HG03565 (cell line): ENCODE measurements at regions not wholly inside any gene's neighbourhood (a gene's known extent, or its start where the extent isn't known, plus 50 kb on each side); places are given as distances from the start of the nearest gene placed in this dataset.

Source experiments
- ATAC-seq: cut with Tn5 transposase; IDR thresholded peaks from one replicate; pipeline ENCODE4 v1.9.1; 2021; ENCODE audit warnings: mild to moderate bottlenecking, moderate library complexity; ENCODE audit not compliant: unreplicated experiment

DNA sequence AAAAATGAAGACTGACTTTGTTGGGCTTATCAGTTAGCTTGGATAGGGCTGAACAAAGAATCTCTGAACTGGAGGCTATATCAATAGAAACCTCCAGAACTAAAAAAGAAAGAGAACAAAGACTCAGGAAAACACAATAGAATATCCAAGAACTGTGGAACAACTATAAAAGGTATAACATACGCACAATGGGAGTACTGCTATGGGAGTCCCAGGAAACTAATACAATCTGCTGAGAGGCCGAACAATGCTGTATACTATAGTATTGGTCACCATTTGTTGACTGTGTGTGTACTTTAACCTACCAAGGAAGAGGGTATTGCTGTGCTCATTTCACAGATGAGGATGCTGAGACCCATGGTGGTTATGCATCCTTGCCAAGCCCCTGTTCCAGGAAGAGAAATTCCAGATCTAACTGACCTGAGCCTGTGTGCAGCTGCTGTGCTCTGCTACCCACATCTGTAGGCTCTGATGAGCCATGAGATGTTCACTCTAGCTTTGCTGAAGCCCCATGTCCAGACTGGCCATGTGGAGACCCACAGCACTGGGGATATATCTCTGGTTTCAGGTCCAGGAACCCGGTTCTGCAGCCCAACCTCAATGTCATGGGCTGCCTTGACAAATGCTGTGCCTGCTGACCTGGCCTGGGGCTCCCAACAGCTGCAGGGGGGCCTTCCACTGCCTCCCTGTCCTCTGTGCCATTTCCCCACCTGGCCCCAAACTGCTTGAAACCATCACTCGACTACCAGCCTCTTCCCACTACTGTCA, 254.3 kb upstream of the TNRC6C start:
- ATAC-seq = no peak

- ATAC-seq = no peak
Observed at GRCh38 chr17:77706938-77707337, 251.6 kb upstream of the TNRC6C start.

DNA sequence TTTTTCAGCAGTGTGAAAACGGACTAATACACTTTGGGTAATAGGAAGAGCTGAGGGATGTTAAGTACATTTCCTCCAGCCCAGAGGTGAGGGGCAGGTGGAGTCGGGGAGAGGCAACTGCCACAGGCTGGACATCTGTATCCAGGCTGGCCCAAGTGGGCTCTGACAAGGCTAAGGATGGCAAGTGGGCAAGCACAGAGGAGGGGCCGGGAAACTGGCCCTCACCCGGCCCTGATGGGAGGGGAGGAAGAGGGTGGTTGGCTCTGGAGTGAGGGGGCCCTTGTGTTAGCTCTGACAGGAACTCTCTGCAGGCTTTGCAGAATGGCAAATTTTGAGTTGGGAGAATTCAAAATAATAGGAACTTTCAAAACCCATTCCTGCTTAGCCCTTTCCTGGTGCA, 251.0 kb upstream of the TNRC6C start:
- no peak for ATAC-seq

- ATAC-seq = no peak
Observed at GRCh38 chr17:77708049-77708448, 250.5 kb upstream of the TNRC6C start.

DNA sequence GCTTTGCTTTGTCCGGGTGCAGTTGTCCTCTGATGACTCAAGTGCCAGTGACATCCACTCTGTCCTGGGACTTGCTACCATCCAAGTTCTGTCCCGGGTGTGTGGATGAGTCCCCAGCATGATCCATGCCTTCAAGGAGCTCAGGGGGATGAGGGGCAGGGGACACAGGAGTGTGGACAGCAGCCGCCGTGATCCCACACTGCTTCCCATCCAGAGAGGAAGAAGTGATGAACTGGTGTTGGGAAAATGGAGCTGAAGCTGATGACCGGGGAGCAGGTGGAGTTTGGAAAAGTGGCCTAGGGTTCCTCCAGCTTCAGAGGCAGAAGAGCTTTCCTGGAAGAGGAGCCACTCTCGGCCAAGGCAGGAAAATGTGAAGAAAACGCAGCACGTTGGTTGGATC, 249.6 kb upstream of the TNRC6C start:
- ATAC-seq = no peak

GRCh38 chr17:77709594-77709993, 248.9 kb upstream of the TNRC6C start:
- ATAC-seq = no peak

DNA sequence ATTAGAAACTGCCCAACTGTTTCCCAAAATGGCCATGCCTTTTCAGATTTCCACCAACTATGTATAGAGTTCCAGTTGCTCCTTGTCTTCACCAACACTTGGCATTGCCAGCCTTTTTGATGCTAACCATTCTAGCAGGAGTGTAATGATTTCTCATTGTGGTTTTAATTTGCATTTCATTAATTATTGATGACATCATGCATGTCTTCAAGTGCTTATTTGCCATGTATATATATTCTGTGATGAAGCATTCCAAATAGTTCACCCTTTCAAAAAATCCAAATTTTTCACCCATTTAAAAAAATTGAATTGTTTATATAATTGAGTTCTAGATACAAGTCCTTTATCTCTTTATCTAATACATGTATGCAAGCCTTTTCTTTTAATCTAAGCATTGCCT, 245.9 kb upstream of the TNRC6C start:
- no peak for ATAC-seq

GRCh38 chr17:77716289-77716926, 242.1 kb upstream of the TNRC6C start:
- no peak for ATAC-seq

DNA sequence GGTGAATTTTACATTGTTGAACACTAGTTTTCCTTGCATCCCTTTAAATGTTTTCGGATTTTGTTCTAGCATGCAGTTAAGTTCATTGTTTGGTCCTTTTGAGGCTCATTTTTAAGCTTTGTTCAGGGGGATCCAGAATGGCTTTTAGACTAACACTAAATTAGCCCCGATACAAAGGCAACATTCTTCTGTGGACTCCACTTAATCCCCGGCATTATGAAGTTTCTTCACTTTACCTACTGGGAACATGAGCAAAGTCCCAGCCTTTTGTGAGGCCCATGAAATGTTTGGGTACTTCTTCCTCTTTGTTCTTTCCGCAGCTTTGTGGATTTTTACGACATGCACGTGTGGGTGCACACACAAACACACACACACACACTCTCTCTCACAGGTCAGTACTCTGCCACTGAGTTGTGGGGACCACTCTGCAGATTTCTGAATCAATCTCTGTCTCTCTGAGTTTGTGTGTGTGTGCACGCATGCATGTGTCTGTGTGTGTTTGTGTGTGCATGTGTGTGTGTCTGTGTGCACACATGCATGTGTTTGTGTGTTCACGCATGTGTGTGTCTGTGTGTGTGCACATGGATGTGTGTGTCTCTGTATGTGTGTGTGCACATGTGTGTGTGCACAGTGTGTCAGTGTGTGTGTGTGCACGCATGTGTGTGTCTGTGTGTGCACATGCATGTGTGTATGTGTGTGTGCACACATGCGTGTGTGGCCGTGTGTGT, 240.4 kb upstream of the TNRC6C start:
- ATAC-seq = no peak

- no peak for ATAC-seq
Observed at GRCh38 chr17:77718669-77718961, 239.9 kb upstream of the TNRC6C start.

GRCh38 chr17:77719806-77720205, 238.7 kb upstream of the TNRC6C start:
- ATAC-seq = no peak

DNA sequence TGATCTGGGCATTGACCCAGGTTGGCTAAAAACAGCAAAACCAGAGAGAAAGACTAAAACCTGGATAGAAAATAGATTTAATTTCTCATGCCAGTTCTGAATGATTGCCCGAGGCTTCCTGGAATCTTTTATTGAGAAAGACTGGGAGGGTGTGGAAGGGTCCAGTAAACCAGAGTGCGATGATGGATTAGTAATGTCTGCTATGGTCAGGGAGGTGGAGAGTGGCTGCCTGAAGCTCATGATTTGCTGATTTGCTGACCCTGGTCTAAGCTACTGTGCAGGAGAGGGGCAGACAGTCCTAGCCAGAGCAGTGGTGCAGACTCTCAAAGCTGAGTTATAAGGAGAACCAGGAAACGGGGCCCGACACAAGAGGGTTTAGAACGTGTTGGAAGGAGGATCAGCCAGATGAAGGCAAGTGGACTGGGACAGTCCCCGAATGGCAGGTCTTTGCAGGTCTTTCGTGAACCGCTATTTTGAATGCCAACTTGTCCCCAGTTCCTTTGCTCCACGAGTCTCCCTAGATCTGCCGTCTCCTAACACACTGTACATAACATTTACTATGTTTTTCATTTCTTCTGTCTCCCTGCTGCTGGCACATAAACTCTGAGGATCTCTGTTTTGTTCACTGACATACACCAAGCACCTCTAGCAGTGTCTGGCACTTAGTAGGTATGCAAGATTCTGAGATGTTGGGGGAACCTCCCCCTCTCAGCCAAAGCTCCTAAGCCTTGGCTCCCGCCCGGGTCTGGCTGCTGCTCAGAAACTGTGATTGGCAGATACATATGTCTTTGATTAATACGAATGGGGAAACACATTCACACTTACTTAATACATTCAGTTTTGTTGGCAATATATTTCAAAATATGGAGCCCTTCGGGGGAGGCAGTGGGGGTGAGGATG, 237.3 kb upstream of the TNRC6C start:
- ATAC-seq = no peak

GRCh38 chr17:77721846-77722160, 236.7 kb upstream of the TNRC6C start:
- ATAC-seq = no peak

DNA sequence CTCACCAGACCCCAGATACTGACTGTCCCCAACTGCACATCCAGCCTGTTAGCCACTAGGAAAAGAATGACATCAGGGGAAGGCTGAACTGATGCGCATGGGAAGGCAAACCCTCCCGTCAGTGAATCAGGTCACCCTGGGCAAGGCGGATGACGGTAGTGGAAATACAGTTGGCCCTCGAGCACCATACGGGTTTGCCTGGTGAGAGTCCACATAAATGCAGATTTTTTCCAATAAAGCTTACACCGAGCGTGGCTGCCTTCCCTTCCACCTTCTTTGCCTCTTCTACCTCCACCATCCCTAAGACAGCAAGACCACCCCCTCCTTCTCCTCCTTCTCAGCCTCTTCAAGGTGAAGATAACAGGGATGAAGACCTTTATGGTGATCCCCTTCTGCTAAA, 236.1 kb upstream of the TNRC6C start:
- ATAC-seq = no peak

GRCh38 chr17:77723071-77723908, 235.2 kb upstream of the TNRC6C start:
- no peak for ATAC-seq

DNA sequence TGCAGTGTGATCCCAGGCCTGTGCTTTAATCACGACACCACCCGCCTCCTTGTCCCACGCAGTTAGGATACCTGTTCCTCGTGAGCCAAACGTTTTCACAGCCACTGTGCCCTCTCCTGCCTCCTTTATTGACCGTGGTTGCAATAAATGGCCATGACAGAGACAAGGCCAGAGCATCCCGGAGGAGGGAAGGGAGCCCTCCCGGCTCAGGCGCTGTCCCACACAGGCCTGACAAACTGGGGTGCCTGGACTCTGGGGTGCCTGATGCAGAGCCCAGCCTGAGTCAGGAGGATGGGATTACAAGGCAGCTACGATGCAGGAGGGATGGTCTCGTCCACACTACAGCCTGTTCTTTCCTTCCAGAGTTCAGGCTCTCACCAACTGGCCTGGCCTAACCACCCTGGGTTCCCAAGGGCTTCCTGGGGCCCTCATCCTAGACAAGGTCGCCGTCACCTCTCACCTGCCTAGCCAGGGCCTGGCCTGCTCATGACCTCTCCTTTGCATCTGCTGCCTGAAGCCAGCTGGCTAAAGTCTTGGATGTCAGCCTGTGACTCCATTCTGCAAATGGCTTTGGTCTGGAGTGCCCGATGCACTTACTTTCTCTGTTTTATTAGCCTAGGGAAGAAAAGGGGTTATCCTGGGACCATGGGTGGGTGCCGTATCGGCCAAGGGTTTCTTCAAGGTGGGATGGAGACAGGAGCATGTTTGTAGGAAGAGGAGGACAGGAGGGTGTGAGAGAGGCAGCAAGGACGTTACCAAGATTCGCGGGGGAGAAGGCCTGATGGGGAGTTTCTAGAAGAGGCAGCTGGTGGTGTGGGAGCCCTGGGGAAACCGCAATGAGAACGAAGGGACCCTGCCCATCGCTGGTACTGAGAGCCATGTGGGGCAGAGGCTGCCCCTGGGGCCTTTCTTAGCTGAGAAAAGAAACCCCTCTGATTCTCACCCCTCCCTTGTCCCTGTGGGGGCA, 234.3 kb upstream of the TNRC6C start:
- no peak for ATAC-seq

GRCh38 chr17:77724876-77725615, 233.5 kb upstream of the TNRC6C start:
- ATAC-seq = no peak

DNA sequence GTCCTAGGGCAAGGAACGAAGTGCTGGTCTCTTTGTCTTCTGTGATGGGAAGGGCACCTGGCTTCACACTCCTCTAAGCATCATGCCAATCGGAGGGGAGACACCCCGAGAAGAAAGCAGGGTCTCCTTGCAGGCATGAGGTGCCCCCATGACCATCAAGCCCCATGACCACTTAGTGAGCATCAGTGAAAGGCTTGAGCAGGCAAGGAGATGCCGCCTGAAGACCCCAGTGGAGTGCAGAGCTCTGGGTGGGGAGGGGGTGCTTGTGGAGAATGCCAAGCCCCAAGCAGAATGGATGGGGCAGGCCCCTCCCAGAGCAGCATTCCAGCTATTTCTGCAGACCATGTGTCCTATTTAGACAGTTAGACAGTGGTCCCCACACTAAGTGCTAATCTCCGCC, 232.7 kb upstream of the TNRC6C start:
- ATAC-seq = no peak

GRCh38 chr17:77726549-77727006, 231.9 kb upstream of the TNRC6C start:
- no peak for ATAC-seq
